Naive thymus-derived CD4-positive, alpha-beta T cell (primary cell): ENCODE measurements at regions not wholly inside any gene's neighbourhood (a gene's known extent, or its start where the extent isn't known, plus 50 kb on each side); places are given as distances from the start of the nearest gene placed in this dataset.

Source experiments
- ATAC-seq: fragments of 150-1000 bp; cut with Tn5 transposase; 2 replicates; pipeline ENCODE4 v1.10.0; 2021; ENCODE audit warnings: mild to moderate bottlenecking, moderate library complexity
- CTCF ChIA-PET: fragments of 350-600 bp; sonication (Branson Sonifier 250); formaldehyde crosslinking; loops from one replicate; lab custom pipeline; 2021; ENCODE audit warnings: antibody characterized with exemption; lab: Charles Lee
- POLR2A ChIA-PET: fragments of 350-600 bp; sonication (Branson Sonifier 250); formaldehyde crosslinking; loops from one replicate; lab custom pipeline; 2021; ENCODE audit warnings: antibody characterized with exemption, inconsistent platforms; lab: Charles Lee
- DNase-seq, 9 donors: peaks; one replicate each; pipeline versions ENCODE4 v3.0.0 to v3.0.0-alpha.2; 2020 to 2022; ENCODE audit warnings: mixed read lengths in 1 of 9
- H3K27ac ChIP-seq: one replicate; pipeline ENCODE4 v1.7.0; 2013; ENCODE audit warnings: mild to moderate bottlenecking, low read depth, low read length, moderate library complexity
- H3K27me3 ChIP-seq, 2 donors: one replicate each; pipeline ENCODE4 v1.7.0; 2013; ENCODE audit warnings: low read length in 2 of 2, mild to moderate bottlenecking in 2 of 2, moderate library complexity in 2 of 2; ENCODE audit not compliant: control insufficient read depth in 2 of 2, insufficient read depth in 2 of 2
- H3K36me3 ChIP-seq, 3 experiments: 1 replicate in 2 of 3; 2 replicates in 1 of 3; pipeline ENCODE4 v1.7.0; 2013; ENCODE audit warnings: low read length in 3 of 3, mild to moderate bottlenecking in 3 of 3, moderate library complexity in 1 of 3; ENCODE audit not compliant: insufficient read depth in 3 of 3, control insufficient read depth in 2 of 3
- H3K4me1 ChIP-seq, 2 donors: one replicate each; pipeline ENCODE4 v1.7.0; 2013; ENCODE audit warnings: low read length in 2 of 2, mild to moderate bottlenecking in 2 of 2, moderate library complexity in 1 of 2; ENCODE audit not compliant: control insufficient read depth in 2 of 2, insufficient read depth in 2 of 2
- H3K4me3 ChIP-seq: 2 replicates; pipeline ENCODE4 v1.7.0; 2013; ENCODE audit warnings: mild to moderate bottlenecking, low read length
- H3K9me3 ChIP-seq, 3 experiments: 1 replicate in 2 of 3; 2 replicates in 1 of 3; pipeline ENCODE4 v1.7.0; 2013; ENCODE audit warnings: low read length in 3 of 3; ENCODE audit not compliant: control insufficient read depth in 2 of 3
- H3K27ac Mint-ChIP-seq, 9 donors: one replicate each; pipeline ENCODE4 v1.8.0; 2020 to 2022; ENCODE audit warnings: mixed read lengths in 9 of 9, mild to moderate bottlenecking in 8 of 9, moderate library complexity in 5 of 9, inconsistent platforms in 2 of 9
- H3K27me3 Mint-ChIP-seq, 5 donors: one replicate each; pipeline ENCODE4 v1.8.0; 2021 to 2022; ENCODE audit warnings: mixed read lengths in 5 of 5, mild to moderate bottlenecking in 1 of 5
- H3K36me3 Mint-ChIP-seq, 5 donors: one replicate each; pipeline ENCODE4 v1.8.0; 2020 to 2022; ENCODE audit warnings: mixed read lengths in 5 of 5, mild to moderate bottlenecking in 3 of 5, inconsistent platforms in 1 of 5
- H3K4me1 Mint-ChIP-seq, 7 donors: one replicate each; pipeline ENCODE4 v1.8.0; 2020 to 2022; ENCODE audit warnings: mixed read lengths in 7 of 7, mild to moderate bottlenecking in 3 of 7, inconsistent platforms in 1 of 7
- H3K4me3 Mint-ChIP-seq, 10 donors: one replicate each; pipeline ENCODE4 v1.8.0; 2020 to 2022; ENCODE audit warnings: mild to moderate bottlenecking in 10 of 10, mixed read lengths in 10 of 10, moderate library complexity in 6 of 10, inconsistent platforms in 2 of 10
- H3K9me3 Mint-ChIP-seq, 11 donors: one replicate each; pipeline ENCODE4 v1.8.0; 2020 to 2022; ENCODE audit warnings: mixed read lengths in 11 of 11, mild to moderate bottlenecking in 4 of 11, inconsistent platforms in 1 of 11, moderate library complexity in 1 of 11
- intact Hi-C, 2 donors: fragments of 100-400 bp; cut with micrococcal nuclease; formaldehyde crosslinking; loops; one replicate each; pipeline ENCODE4 v1.15.1; 2023

DNA sequence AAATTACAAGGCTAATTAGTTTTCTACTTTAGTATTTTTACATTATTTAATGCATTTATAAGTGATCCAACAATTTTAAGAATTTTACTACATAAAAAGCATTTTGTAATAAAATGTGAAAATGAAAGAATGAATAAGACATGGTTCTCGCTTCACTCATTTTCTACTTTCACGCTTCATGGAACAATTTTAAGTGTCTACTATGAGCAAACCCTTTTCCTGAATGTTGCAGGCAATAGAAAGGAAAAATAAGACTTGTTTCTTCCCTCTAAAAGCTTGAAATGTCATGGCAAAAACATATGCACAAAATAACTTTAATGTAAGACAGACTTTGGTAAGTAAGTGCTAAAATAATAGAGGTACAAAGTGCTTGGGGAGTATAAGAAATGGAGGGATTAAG is 205.7 kb upstream of the HMGA2 start:
- ChIA-PET POLR2A (no interaction called here), CTCF (no interaction called here)
- Histone ChIP-seq H3K27ac (no peak overlapping the region), H3K36me3 (no peaks in the 10 kb centered on the region), H3K4me1 (no peaks in the 10 kb centered on the region), H3K4me3 (no peak overlapping the region), H3K27me3 (peaks cover 0 to 4% of the 10 kb centered on the region in 2 donors), H3K9me3 (no peaks in the 10 kb centered on the region)
- H3K27me3 Mint-ChIP-seq: peaks cover 4 to 36% (median 25%) of the 10 kb centered on the region in 5 donors
- H3K4me1 Mint-ChIP-seq: no peaks in the 10 kb centered on the region
- DNase-seq (no peak), ATAC-seq (no peak)
- intact Hi-C loops: no loop called here
- no peaks in the 10 kb centered on the region for H3K36me3 Mint-ChIP-seq
- H3K27ac Mint-ChIP-seq: no peak overlapping the region
- H3K9me3 Mint-ChIP-seq: peaks cover 0 to 3% (median 0%) of the 10 kb centered on the region in 11 donors
- no peak overlapping the region for H3K4me3 Mint-ChIP-seq

DNA sequence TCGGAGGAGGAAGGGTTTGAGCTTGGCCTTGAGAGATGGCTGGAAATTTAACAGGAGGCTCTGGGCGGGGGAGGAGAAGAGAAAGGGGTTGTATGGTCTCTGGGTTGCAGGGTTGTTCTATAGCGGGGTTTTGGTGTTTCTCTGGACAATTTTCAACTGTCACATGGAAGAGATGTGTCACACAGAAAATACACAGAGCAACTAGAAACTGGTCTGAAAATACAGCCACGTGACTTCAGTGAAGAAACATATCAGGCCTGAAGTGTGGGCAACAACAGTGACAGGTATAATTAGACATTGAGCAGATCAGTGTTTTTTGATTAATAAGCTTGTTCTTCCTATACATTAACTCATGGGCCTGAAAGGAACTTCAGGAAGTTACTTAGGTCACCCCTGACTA is 205.3 kb upstream of the HMGA2 start:
- ChIA-PET CTCF (no interaction called here), POLR2A (no interaction called here)
- Mint-ChIP-seq H3K27me3 (peaks cover 4 to 39% (median 23%) of the 10 kb centered on the region in 5 donors), H3K36me3 (no peaks in the 10 kb centered on the region), H3K27ac (no peak overlapping the region), H3K9me3 (peaks cover 0 to 3% (median 0%) of the 10 kb centered on the region in 11 donors), H3K4me3 (no peak overlapping the region), H3K4me1 (no peaks in the 10 kb centered on the region)
- Histone ChIP-seq H3K9me3 (no peaks in the 10 kb centered on the region), H3K27ac (no peak overlapping the region), H3K4me3 (no peak overlapping the region), H3K27me3 (peaks cover 0 to 4% of the 10 kb centered on the region in 2 donors), H3K36me3 (no peaks in the 10 kb centered on the region), H3K4me1 (no peaks in the 10 kb centered on the region)
- ATAC-seq (no peak), DNase-seq (no peak)
- intact Hi-C loops: no loop called here

DNA sequence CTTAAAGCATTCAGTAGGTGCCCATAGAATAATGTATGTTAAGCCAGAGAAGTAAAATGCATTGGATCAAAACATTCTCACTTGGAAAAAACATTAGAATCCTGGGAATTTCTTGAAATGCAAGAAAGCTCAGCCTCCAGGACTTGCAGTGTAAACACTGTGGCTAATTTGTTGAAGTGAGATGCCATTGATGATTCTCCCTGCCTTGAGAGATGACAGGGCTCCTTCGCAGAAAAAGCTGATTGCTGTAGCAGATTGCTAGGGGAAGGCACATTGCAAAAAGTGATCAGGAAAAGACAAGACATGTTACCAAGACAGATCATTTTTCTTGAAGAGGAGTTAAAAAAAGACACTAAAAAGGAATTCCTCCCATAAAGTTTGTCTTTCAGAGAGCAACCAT is 204.2 kb upstream of the HMGA2 start:
- DNase-seq (no peak), ATAC-seq (no peak)
- Histone ChIP-seq H3K36me3 (no peaks in the 10 kb centered on the region), H3K4me3 (no peak overlapping the region), H3K9me3 (no peaks in the 10 kb centered on the region), H3K4me1 (no peaks in the 10 kb centered on the region), H3K27me3 (peaks cover 0 to 4% of the 10 kb centered on the region in 2 donors), H3K27ac (no peak overlapping the region)
- H3K27me3 Mint-ChIP-seq: peaks cover 4 to 39% (median 18%) of the 10 kb centered on the region in 5 donors
- no peak overlapping the region for H3K27ac Mint-ChIP-seq
- ChIA-PET CTCF (no interaction called here), POLR2A (no interaction called here)
- intact Hi-C loops: no loop called here
- H3K4me3 Mint-ChIP-seq: no peak overlapping the region
- no peaks in the 10 kb centered on the region for H3K4me1 Mint-ChIP-seq
- no peaks in the 10 kb centered on the region for H3K36me3 Mint-ChIP-seq
- peaks cover 0 to 3% (median 0%) of the 10 kb centered on the region in 11 donors for H3K9me3 Mint-ChIP-seq

DNA sequence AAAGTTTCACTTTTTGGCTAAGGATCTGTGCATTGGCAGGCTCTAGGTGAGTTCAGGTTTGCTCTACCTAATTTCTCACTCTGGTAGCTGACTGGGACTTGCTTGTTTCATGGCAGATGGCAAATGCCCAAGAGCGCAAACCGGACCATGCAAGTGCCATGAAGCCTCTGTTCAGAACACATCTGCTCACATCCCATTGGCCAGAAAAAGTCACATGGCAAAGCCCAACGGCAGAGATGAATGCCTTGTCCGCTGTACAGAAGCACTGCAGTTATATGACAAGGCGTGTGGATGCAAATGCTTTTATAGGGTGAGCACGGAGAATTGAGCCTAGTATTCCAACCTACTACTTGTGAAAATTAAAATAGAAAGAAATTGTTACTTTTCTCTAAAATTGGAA is 202.2 kb upstream of the HMGA2 start:
- no peak for DNase-seq
- peaks cover 4 to 28% (median 12%) of the 10 kb centered on the region in 5 donors for H3K27me3 Mint-ChIP-seq
- H3K27me3 ChIP-seq: peaks cover 0 to 4% of the 10 kb centered on the region in 2 donors
- H3K4me1 ChIP-seq: no peaks in the 10 kb centered on the region
- POLR2A ChIA-PET: no interaction called here
- intact Hi-C loops: no loop called here
- H3K9me3 ChIP-seq: no peaks in the 10 kb centered on the region
- CTCF ChIA-PET: no interaction called here
- H3K4me1 Mint-ChIP-seq: no peaks in the 10 kb centered on the region
- H3K36me3 ChIP-seq: no peaks in the 10 kb centered on the region
- H3K27ac ChIP-seq: no peak overlapping the region
- no peak overlapping the region for H3K4me3 ChIP-seq
- no peaks in the 10 kb centered on the region for H3K36me3 Mint-ChIP-seq
- H3K9me3 Mint-ChIP-seq: no peaks in the 10 kb centered on the region
- no peak for ATAC-seq
- H3K4me3 Mint-ChIP-seq: no peak overlapping the region
- H3K27ac Mint-ChIP-seq: no peak overlapping the region

DNA sequence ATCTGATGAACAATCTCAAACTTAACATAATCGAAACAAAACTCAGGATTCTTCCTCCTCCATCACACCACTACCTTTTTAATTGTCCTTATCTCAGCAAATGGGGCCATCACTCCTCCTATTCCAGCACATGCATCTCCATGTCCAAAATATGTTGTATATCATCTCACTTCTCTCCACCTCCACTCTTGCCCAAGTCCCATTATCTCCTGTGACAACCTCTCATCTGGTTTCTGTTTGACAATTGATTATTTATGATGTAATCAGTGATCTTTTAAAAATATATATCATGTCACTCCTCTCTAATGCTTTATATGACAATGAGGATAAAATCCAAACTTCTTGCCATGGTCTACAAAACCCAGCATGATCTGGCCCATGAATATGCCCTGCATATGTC is 200.8 kb upstream of the HMGA2 start:
- Mint-ChIP-seq H3K27me3 (peaks cover 4 to 21% (median 5%) of the 10 kb centered on the region in 5 donors), H3K9me3 (peaks cover 0 to 1% (median 0%) of the 10 kb centered on the region in 11 donors), H3K27ac (no peak overlapping the region), H3K4me1 (no peaks in the 10 kb centered on the region), H3K36me3 (no peaks in the 10 kb centered on the region), H3K4me3 (no peak overlapping the region)
- DNase-seq: no peak
- POLR2A ChIA-PET: no interaction called here
- no peaks in the 10 kb centered on the region for H3K36me3 ChIP-seq
- no peak overlapping the region for H3K4me3 ChIP-seq
- peaks cover 0 to 2% of the 10 kb centered on the region in 2 donors for H3K27me3 ChIP-seq
- ATAC-seq: no peak
- CTCF ChIA-PET: no interaction called here
- intact Hi-C loops: no loop called here
- H3K9me3 ChIP-seq: no peaks in the 10 kb centered on the region
- H3K4me1 ChIP-seq: no peaks in the 10 kb centered on the region
- H3K27ac ChIP-seq: no peak overlapping the region

DNA sequence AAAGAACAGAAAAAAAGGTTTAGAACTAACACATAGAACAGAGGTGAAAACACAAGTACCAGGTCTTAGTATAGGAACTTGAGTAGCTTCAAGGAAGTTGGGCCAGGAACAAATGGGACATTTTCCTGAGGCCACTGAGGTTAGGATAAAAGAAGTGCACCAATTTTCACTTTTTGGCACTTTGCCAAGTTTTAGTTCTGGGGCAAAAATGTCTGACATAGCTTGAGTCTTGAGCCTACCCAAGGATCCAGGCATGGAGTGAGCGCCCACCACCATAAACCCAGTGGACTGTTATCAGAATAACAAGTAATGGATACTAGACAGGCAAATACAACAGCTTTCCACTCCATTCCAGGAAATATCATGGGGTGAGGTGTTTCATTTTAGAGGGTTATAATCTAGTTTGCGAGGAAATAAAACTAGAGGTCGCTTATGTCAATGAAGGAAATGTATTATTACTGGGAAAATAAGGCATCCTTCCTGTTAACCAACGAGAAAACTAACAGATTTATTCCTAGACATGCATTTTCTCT is 199.7 kb upstream of the HMGA2 start:
- no peak for DNase-seq
- H3K36me3 Mint-ChIP-seq: no peaks in the 10 kb centered on the region
- ChIA-PET POLR2A (no interaction called here), CTCF (interaction anchor here (0.6 kb wide), 1 partner anchor 1084 kb away, joined by 5 read pairs; no protein-coding TSS in a partner anchor)
- no peak overlapping the region for H3K4me3 Mint-ChIP-seq
- H3K27ac Mint-ChIP-seq: peak overlapping the region in 1 of 9 donors; percentile 54
- no peaks in the 10 kb centered on the region for H3K4me1 Mint-ChIP-seq
- no peak overlapping the region for H3K4me3 ChIP-seq
- no peaks in the 10 kb centered on the region for H3K4me1 ChIP-seq
- ATAC-seq: no peak
- H3K27me3 ChIP-seq: no peaks in the 10 kb centered on the region
- no peaks in the 10 kb centered on the region for H3K36me3 ChIP-seq
- intact Hi-C loops: no loop called here
- H3K9me3 ChIP-seq: no peaks in the 10 kb centered on the region
- H3K9me3 Mint-ChIP-seq: peaks cover 0 to 1% (median 0%) of the 10 kb centered on the region in 11 donors
- H3K27ac ChIP-seq: no peak overlapping the region
- H3K27me3 Mint-ChIP-seq: peaks cover 2 to 16% (median 7%) of the 10 kb centered on the region in 5 donors

DNA sequence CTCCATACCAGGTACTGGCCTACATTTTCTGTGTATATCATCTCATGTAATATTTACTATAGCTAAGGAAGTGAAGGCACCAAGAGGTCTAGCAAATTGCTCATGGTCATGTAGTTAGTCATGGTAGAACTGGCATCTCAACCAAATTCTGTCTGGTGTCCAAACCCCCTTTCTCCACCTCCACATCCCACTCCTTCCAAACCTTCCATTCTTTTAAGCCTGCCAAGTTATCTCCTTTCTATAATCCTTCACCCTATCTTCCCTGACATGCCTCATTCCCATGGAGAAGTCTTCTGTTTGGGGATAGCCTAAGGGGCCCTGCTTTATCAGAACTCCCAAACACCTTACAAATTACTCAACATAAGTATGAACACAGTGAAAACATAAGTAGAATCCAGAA is 196.2 kb upstream of the HMGA2 start:
- no peak overlapping the region for H3K27ac Mint-ChIP-seq
- no peak for DNase-seq
- Histone ChIP-seq H3K4me3 (no peak overlapping the region), H3K9me3 (no peaks in the 10 kb centered on the region), H3K27me3 (no peaks in the 10 kb centered on the region), H3K36me3 (no peaks in the 10 kb centered on the region), H3K27ac (no peak overlapping the region), H3K4me1 (no peaks in the 10 kb centered on the region)
- no peak for ATAC-seq
- CTCF ChIA-PET: no interaction called here
- intact Hi-C loops: no loop called here
- H3K36me3 Mint-ChIP-seq: no peaks in the 10 kb centered on the region
- POLR2A ChIA-PET: no interaction called here
- peaks cover 0 to 1% (median 0%) of the 10 kb centered on the region in 11 donors for H3K9me3 Mint-ChIP-seq
- H3K4me3 Mint-ChIP-seq: no peak overlapping the region
- H3K4me1 Mint-ChIP-seq: no peaks in the 10 kb centered on the region
- H3K27me3 Mint-ChIP-seq: peaks cover 0 to 18% (median 12%) of the 10 kb centered on the region in 5 donors
